Heart right ventricle (tissue), 16 donors: ENCODE measurements at regions not wholly inside any gene's neighbourhood (a gene's known extent, or its start where the extent isn't known, plus 50 kb on each side); places are given as distances from the start of the nearest gene placed in this dataset.

Experiments used
- ATAC-seq, 8 donors: fragments of 200-7000 bp; cut with Tn5 transposase; one replicate each; pipeline ENCODE4 v1.9.1; 2020; ENCODE audit warnings: mild to moderate bottlenecking in 8 of 8, moderate library complexity in 8 of 8, moderate number of reproducible peaks in 1 of 8
- DNase-seq, 2 donors: peaks; one replicate each; pipeline ENCODE4 v3.0.0-alpha.2; 2020
- H3K27ac ChIP-seq, 10 donors: fragments of 200-600 bp; sonication (generic) in 2 of 10; one replicate each; pipeline versions ENCODE4 v1.5.0 to v1.8.0; 2020 to 2022; ENCODE audit warnings: mild to moderate bottlenecking in 3 of 10
- H3K27me3 ChIP-seq, 7 donors: fragments of 200-600 bp; one replicate each; pipeline ENCODE4 v1.8.0; 2021 to 2022; ENCODE audit warnings: mild to moderate bottlenecking in 2 of 7
- H3K36me3 ChIP-seq, 9 donors: fragments of 200-600 bp; sonication (generic) in 1 of 9; one replicate each; pipeline versions ENCODE4 v1.5.0 to v1.8.0; 2020 to 2022; ENCODE audit warnings: mild to moderate bottlenecking in 2 of 9
- H3K4me1 ChIP-seq, 9 donors: fragments of 200-600 bp; sonication (generic) in 1 of 9; one replicate each; pipeline versions ENCODE4 v1.5.0 to v1.8.0; 2020 to 2022; ENCODE audit warnings: mild to moderate bottlenecking in 4 of 9
- H3K4me3 ChIP-seq, 10 donors: fragments of 200-600 bp; sonication (generic) in 2 of 10; one replicate each; pipeline versions ENCODE4 v1.5.0 to v1.8.0; 2020 to 2022; ENCODE audit warnings: mild to moderate bottlenecking in 7 of 10, moderate library complexity in 2 of 10
- H3K9me3 ChIP-seq, 11 donors: fragments of 200-600 bp in 10 of 11; sonication (generic) in 2 of 11; one replicate each; pipeline versions ENCODE4 v1.5.0 to v1.8.0; 2013 to 2022; ENCODE audit warnings: mild to moderate bottlenecking in 2 of 11, control low read depth in 1 of 11, moderate library complexity in 1 of 11
- CTCF ChIP-seq, 9 donors: fragments of 200-600 bp; sonication (generic) in 2 of 9; IDR thresholded peaks; one replicate each; pipeline versions ENCODE4 v1.5.0 to v1.8.0; 2021 to 2022; ENCODE audit warnings: antibody characterized with exemption in 9 of 9, mild to moderate bottlenecking in 5 of 9, moderate library complexity in 1 of 9
- WGBS, 2 donors: extraction: QIAGEN DNeasy Blood & Tissue Kit; methylation state at CpG; one replicate each; pipeline ENCODE4 v1.1.7; 2013; ENCODE audit warnings: inconsistent platforms in 1 of 2; 5-methylcytosine and 5-hydroxymethylcytosine counted together
- intact Hi-C, 10 donors: fragments of 100-400 bp; cut with DNase I; formaldehyde crosslinking; loops; one replicate each; pipeline versions ENCODE4 v1.11.1 to v1.14.2; 2022
- donor health status: Arrhythmogenic right ventricular cardiomyopathy.
- donor health status: ischemic (EF 13 %, LVEDD 7.1; RV severe dilation, severe dysfunction).
- donor health status: healthy with polysubstance abuse.
- donor health status: DM: no; HTN: yes; CAD: no.
- donor health status: DM: no; HTN: no; CAD: no.
- donor health status: ischemic (EF 25% LVEDD 6.9; RV normal size, moderate dysfunction).
- donor health status: ischemic (EF 25% LVEDD 5.7; RV mildly dilated, moderate dysfunction).
- donor health status: healthy.
- donor health status: DM: yes; HTN: yes; CAD: no.
- donor health status: Ischemic cardiomyopathy.
- donor health status: ischemic (EF 35%, LVEDD 5.7; RV mildly dilated, moderate dysfunction).
- donor health status: nonischemic (EF 11% LVEDD 7.7; RV severe dilation, severe dysfunction).
- donor health status: DM: yes; HTN: yes; CAD: no.
- donor health status: PGD.
- donor health status: ischemic (EF 29% LVEDD 5.4; RV normal size, mild dysfunction).
- donor health status: nonischemic (EF 23%, LVEDD 6.1; RV moderate dilation, normal function).

- no peak for ATAC-seq
- Histone ChIP-seq H3K4me1 (no peaks in the 10 kb centered on the region), H3K4me3 (no peak overlapping the region), H3K9me3 (no peaks in the 10 kb centered on the region), H3K36me3 (no peaks in the 10 kb centered on the region), H3K27ac (no peak overlapping the region), H3K27me3 (peaks cover 0 to 5% (median 0%) of the 10 kb centered on the region in 7 donors)
- DNase-seq: no peak
- no peak for TF ChIP-seq CTCF (IDR thresholded peaks at IDR 0.05)
- intact Hi-C loops: no loop called here
- 88% methylated on average over 9 of the region's 9 CpGs for WGBS, 2 donors
Measured at GRCh38 chr2:15839426-15840124, 100.8 kb upstream of the MYCN start.

- TF ChIP-seq CTCF (IDR thresholded peaks at IDR 0.05): no peak
- H3K9me3 ChIP-seq: no peaks in the 10 kb centered on the region
- WGBS, 2 donors: 77 to 85% methylated on average over 3 of the region's 3 CpGs
- peaks cover 0 to 5% (median 0%) of the 10 kb centered on the region in 7 donors for H3K27me3 ChIP-seq
- H3K4me3 ChIP-seq: no peak overlapping the region
- no peaks in the 10 kb centered on the region for H3K36me3 ChIP-seq
- H3K27ac ChIP-seq: no peak overlapping the region
- no peak for ATAC-seq
- DNase-seq: no peak
- H3K4me1 ChIP-seq: no peaks in the 10 kb centered on the region
- intact Hi-C loops: no loop called here
Measured at GRCh38 chr2:15840148-15840547, 100.2 kb upstream of the MYCN start.

GRCh38 chr2:15840969-15841368, 99.4 kb upstream of the MYCN start:
- no peak overlapping the region for H3K4me3 ChIP-seq
- no peak overlapping the region for H3K27ac ChIP-seq
- WGBS, 2 donors: 91 to 92% methylated on average over 8 of the region's 8 CpGs
- no peaks in the 10 kb centered on the region for H3K9me3 ChIP-seq
- H3K4me1 ChIP-seq: no peaks in the 10 kb centered on the region
- TF ChIP-seq CTCF (IDR thresholded peaks at IDR 0.05): no peak
- ATAC-seq (no peak), DNase-seq (no peak)
- intact Hi-C loops: no loop called here
- H3K36me3 ChIP-seq: no peaks in the 10 kb centered on the region
- peaks cover 0 to 5% (median 0%) of the 10 kb centered on the region in 7 donors for H3K27me3 ChIP-seq

GRCh38 chr2:15841776-15842560, 98.4 kb upstream of the MYCN start:
- intact Hi-C loops: no loop called here
- peaks cover 0 to 5% (median 0%) of the 10 kb centered on the region in 7 donors for H3K27me3 ChIP-seq
- H3K4me3 ChIP-seq: no peak overlapping the region
- WGBS, 2 donors: 81 to 87% methylated on average over 12 of the region's 12 CpGs
- no peaks in the 10 kb centered on the region for H3K9me3 ChIP-seq
- no peak for TF ChIP-seq CTCF (IDR thresholded peaks at IDR 0.05)
- ATAC-seq (no peak), DNase-seq (no peak)
- H3K27ac ChIP-seq: no peak overlapping the region
- H3K36me3 ChIP-seq: no peaks in the 10 kb centered on the region
- no peaks in the 10 kb centered on the region for H3K4me1 ChIP-seq
